ENCODE measurements at regions not wholly inside any gene's neighbourhood (a gene's known extent, or its start where the extent isn't known, plus 50 kb on each side); places are given as distances from the start of the nearest gene placed in this dataset.

DNA sequence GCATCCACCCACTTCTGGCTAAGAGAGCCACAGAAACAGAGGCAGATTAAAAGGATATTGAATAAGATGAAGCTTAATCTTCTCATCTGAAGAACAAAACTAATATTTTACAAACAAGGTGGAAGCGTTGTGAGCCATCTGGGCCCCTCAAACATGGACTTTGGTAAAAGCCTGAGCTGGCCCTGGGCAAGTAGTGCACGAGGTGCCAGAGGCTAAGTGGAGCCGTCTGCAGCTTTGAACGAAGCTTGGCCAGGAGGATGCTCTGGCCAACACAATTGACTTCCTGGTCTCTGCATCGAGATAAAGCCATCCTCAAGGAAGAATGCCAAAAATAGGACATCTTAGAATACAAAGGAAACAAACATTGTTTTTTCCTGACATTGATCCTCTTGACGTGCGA, 53.2 kb upstream of the PLEKHG1 start:
- no peak for TF ChIP-seq POLR2A (IDR thresholded peaks at IDR 0.05)
- TF ChIP-seq, protein P1, sequence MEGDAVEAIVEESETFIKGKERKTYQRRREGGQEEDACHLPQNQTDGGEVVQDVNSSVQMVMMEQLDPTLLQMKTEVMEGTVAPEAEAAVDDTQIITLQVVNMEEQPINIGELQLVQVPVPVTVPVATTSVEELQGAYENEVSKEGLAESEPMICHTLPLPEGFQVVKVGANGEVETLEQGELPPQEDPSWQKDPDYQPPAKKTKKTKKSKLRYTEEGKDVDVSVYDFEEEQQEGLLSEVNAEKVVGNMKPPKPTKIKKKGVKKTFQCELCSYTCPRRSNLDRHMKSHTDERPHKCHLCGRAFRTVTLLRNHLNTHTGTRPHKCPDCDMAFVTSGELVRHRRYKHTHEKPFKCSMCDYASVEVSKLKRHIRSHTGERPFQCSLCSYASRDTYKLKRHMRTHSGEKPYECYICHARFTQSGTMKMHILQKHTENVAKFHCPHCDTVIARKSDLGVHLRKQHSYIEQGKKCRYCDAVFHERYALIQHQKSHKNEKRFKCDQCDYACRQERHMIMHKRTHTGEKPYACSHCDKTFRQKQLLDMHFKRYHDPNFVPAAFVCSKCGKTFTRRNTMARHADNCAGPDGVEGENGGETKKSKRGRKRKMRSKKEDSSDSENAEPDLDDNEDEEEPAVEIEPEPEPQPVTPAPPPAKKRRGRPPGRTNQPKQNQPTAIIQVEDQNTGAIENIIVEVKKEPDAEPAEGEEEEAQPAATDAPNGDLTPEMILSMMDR (IDR thresholded peaks at IDR 0.05): no peak
- TF ChIP-seq POLR2AphosphoS5 (IDR thresholded peaks at IDR 0.05): no peak
- TF ChIP-seq EP300 (IDR thresholded peaks at IDR 0.05): no peak

Measured in suprapubic skin (tissue), 4 donors.